ENCODE measurements at regions not wholly inside any gene's neighbourhood (a gene's known extent, or its start where the extent isn't known, plus 50 kb on each side); places are given as distances from the start of the nearest gene placed in this dataset.

DNA sequence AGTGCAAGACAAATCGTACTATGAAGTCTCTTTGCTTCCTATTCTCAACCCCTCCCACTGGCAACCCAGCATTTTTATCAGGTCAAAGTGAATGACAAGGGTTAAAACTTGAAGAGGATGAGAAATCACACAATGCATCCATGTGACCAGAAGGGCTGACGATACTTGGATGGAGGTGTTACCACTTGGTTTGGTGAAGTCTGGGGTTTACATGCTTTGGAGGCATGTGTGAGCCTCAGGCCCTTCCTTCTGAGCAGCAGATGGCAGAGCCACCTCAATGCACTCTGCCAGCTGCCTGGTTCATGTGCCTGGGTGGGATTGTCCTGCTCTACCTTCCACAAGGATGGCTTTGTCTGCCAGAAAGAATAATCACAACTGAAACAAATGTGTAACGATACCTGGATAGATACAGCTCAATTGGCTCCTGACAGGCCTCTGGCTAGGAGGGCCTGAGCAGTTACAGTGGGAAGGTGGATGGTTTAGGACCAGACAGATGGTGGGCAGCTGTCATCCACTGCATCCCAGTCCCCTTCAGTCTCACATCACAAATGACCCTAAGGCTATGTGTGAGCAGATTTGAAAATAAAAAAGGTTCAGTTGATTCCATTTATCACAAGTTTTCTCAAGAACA, 51.5 kb upstream of the CNIH3 start:
- H2AFZ ChIP-seq (ENCODE audit: low read length): no peak overlapping the region
- H3K79me2 ChIP-seq (ENCODE audit: insufficient read depth, low read length): no peaks in the 10 kb centered on the region
- H3K4me1 ChIP-seq (ENCODE audit: insufficient read depth, low read length, poor library complexity, severe bottlenecking): peaks cover 16% of the 10 kb centered on the region
- H3K4me2 ChIP-seq (ENCODE audit: low read depth, low read length, poor library complexity, severe bottlenecking): no peak overlapping the region
- no peak overlapping the region for H3K4me3 ChIP-seq (ENCODE audit: low read length, poor library complexity, severe bottlenecking)
- no peaks in the 10 kb centered on the region for H3K9me3 ChIP-seq (ENCODE audit: insufficient read depth, low read depth, low read length)
- no peaks in the 10 kb centered on the region for H3K9me2 ChIP-seq (replicated peaks; ENCODE audit: low read depth, low read length)
- H3K27me3 ChIP-seq (ENCODE audit: insufficient read depth, low read length, poor library complexity, severe bottlenecking): no peaks in the 10 kb centered on the region
- no peaks in the 10 kb centered on the region for H3K36me3 ChIP-seq (ENCODE audit: insufficient read depth, low read length)
- no peak for TF ChIP-seq EZH2phosphoT487 (IDR thresholded peaks at IDR 0.05; ENCODE audit: borderline replicate concordance)
- TF ChIP-seq, protein P1, sequence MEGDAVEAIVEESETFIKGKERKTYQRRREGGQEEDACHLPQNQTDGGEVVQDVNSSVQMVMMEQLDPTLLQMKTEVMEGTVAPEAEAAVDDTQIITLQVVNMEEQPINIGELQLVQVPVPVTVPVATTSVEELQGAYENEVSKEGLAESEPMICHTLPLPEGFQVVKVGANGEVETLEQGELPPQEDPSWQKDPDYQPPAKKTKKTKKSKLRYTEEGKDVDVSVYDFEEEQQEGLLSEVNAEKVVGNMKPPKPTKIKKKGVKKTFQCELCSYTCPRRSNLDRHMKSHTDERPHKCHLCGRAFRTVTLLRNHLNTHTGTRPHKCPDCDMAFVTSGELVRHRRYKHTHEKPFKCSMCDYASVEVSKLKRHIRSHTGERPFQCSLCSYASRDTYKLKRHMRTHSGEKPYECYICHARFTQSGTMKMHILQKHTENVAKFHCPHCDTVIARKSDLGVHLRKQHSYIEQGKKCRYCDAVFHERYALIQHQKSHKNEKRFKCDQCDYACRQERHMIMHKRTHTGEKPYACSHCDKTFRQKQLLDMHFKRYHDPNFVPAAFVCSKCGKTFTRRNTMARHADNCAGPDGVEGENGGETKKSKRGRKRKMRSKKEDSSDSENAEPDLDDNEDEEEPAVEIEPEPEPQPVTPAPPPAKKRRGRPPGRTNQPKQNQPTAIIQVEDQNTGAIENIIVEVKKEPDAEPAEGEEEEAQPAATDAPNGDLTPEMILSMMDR (conservative IDR thresholded peaks at IDR 0.05; ENCODE audit: low read length): no peak
- H3F3A ChIP-seq (ENCODE audit: low read depth): no peaks in the 10 kb centered on the region
- H4K20me1 ChIP-seq (ENCODE audit: insufficient read depth, low read length, poor library complexity, severe bottlenecking): no peaks in the 10 kb centered on the region
- no peak overlapping the region for H3K9ac ChIP-seq (ENCODE audit: low read depth, low read length, poor library complexity, severe bottlenecking)

GRCh38 chr1:224565186-224565585, 50.9 kb upstream of the CNIH3 start:
- Histone ChIP-seq H2AFZ (ENCODE audit: low read length) (no peak overlapping the region), H3K27me3 (ENCODE audit: insufficient read depth, low read length, poor library complexity, severe bottlenecking) (no peaks in the 10 kb centered on the region), H3K9me2 (replicated peaks; ENCODE audit: low read depth, low read length) (no peaks in the 10 kb centered on the region), H4K20me1 (ENCODE audit: insufficient read depth, low read length, poor library complexity, severe bottlenecking) (no peaks in the 10 kb centered on the region), H3K4me3 (ENCODE audit: low read length, poor library complexity, severe bottlenecking) (no peak overlapping the region), H3F3A (ENCODE audit: low read depth) (no peaks in the 10 kb centered on the region), H3K9me3 (ENCODE audit: insufficient read depth, low read depth, low read length) (no peaks in the 10 kb centered on the region), H3K9ac (ENCODE audit: low read depth, low read length, poor library complexity, severe bottlenecking) (no peak overlapping the region), H3K4me2 (ENCODE audit: low read depth, low read length, poor library complexity, severe bottlenecking) (no peak overlapping the region), H3K4me1 (ENCODE audit: insufficient read depth, low read length, poor library complexity, severe bottlenecking) (peaks cover 16% of the 10 kb centered on the region), H3K79me2 (ENCODE audit: insufficient read depth, low read length) (no peaks in the 10 kb centered on the region), H3K36me3 (ENCODE audit: insufficient read depth, low read length) (no peaks in the 10 kb centered on the region)
- TF ChIP-seq, protein P1 (conservative IDR thresholded peaks at IDR 0.05; ENCODE audit: low read length): no peak
- no peak for TF ChIP-seq EZH2phosphoT487 (IDR thresholded peaks at IDR 0.05; ENCODE audit: borderline replicate concordance)

- no peak overlapping the region for H2AFZ ChIP-seq (ENCODE audit: low read length)
- no peaks in the 10 kb centered on the region for H3K9me3 ChIP-seq (ENCODE audit: insufficient read depth, low read depth, low read length)
- no peaks in the 10 kb centered on the region for H3K36me3 ChIP-seq (ENCODE audit: insufficient read depth, low read length)
- no peaks in the 10 kb centered on the region for H3K9me2 ChIP-seq (replicated peaks; ENCODE audit: low read depth, low read length)
- H3K79me2 ChIP-seq (ENCODE audit: insufficient read depth, low read length): no peaks in the 10 kb centered on the region
- TF ChIP-seq EZH2phosphoT487 (IDR thresholded peaks at IDR 0.05; ENCODE audit: borderline replicate concordance): no peak
- TF ChIP-seq, protein P1 (conservative IDR thresholded peaks at IDR 0.05; ENCODE audit: low read length): no peak
- no peaks in the 10 kb centered on the region for H3K27me3 ChIP-seq (ENCODE audit: insufficient read depth, low read length, poor library complexity, severe bottlenecking)
- H3K4me3 ChIP-seq (ENCODE audit: low read length, poor library complexity, severe bottlenecking): no peak overlapping the region
- H4K20me1 ChIP-seq (ENCODE audit: insufficient read depth, low read length, poor library complexity, severe bottlenecking): no peaks in the 10 kb centered on the region
- H3F3A ChIP-seq (ENCODE audit: low read depth): no peaks in the 10 kb centered on the region
- H3K9ac ChIP-seq (ENCODE audit: low read depth, low read length, poor library complexity, severe bottlenecking): no peak overlapping the region
- H3K4me2 ChIP-seq (ENCODE audit: low read depth, low read length, poor library complexity, severe bottlenecking): no peak overlapping the region
- H3K4me1 ChIP-seq (ENCODE audit: insufficient read depth, low read length, poor library complexity, severe bottlenecking): peaks cover 16% of the 10 kb centered on the region
Observed at GRCh38 chr1:224565611-224566406, 50.3 kb upstream of the CNIH3 start.
